ENCODE measurements at regions not wholly inside any gene's neighbourhood (a gene's known extent, or its start where the extent isn't known, plus 50 kb on each side); places are given as distances from the start of the nearest gene placed in this dataset.
"Not testable (repeated sequence)": the region's sequence is repeated elsewhere in the genome, so short reads cannot be mapped to it uniquely, and the experiment has no call there.

DNA sequence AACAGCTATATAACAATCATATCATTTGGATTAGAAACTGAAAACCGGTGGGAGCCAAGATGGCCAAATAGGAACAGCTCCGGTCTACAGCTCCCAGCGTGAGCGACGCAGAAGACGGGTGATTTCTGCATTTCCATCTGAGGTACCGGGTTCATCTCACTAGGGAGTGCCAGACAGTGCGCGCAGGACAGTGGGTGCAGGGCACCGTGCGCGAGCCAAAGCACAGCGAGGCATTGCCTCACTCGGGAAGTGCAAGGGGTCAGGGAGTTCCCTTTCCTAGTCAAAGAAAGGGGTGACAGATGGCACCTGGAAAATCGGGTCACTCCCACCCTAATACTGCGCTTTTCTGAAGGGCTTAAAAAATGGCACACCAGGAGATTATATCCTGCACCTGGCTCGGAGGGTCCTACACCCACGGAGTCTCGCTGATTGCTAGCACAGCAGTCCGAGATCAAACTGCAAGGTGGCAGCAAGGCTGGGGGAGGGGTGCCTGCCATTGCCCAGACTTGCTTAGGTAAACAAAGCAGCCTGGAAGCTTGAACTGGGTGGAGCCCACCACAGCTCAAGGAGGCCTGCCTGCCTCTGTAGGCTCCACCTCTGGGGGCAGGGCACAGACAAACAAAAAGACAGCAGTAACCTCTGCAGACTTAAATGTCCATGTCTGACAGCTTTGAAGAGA is 1041.5 kb downstream of the SLC6A15 start:
- not testable (repeated sequence) for H3K4me3 Mint-ChIP-seq; H3K36me3 Mint-ChIP-seq (ENCODE audit: insufficient read depth in 2 of 2); H3K4me1 Mint-ChIP-seq (ENCODE audit: low read depth); ATAC-seq (replicated peaks in 1 of 2); H3K9me3 Mint-ChIP-seq; H3K27me3 Mint-ChIP-seq (ENCODE audit: low read depth); DNase-seq; H3K27ac Mint-ChIP-seq

DNA sequence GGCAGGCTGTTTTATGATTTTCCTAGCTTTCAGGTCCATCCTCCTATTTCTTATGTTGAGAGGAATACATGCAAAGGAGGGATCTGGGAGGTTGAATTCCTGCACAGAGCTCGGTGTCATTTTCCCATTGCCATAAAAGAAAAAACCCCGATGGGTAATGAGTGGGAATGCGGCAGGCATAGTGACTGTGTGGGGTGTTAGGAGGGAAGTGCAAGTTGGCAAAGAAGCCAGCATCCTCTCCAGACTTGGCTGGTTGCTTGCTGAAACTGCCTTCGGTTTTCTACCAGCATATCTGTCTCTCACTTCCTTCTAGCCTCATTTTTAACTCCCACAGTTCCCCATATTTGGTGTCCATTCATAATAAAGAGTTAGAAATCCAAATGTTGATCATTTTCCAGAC is 1046.1 kb downstream of the SLC6A15 start:
- Mint-ChIP-seq H3K36me3 (ENCODE audit: insufficient read depth in 2 of 2) (no peaks in the 10 kb centered on the region), H3K27ac (no peak overlapping the region), H3K27me3 (ENCODE audit: low read depth) (no peaks in the 10 kb centered on the region), H3K4me1 (ENCODE audit: low read depth) (no peaks in the 10 kb centered on the region), H3K4me3 (no peak overlapping the region), H3K9me3 (peaks cover 0 to 1% of the 10 kb centered on the region in 2 donors)
- no peak for ATAC-seq (replicated peaks in 1 of 2)
- DNase-seq, result no peak

DNA sequence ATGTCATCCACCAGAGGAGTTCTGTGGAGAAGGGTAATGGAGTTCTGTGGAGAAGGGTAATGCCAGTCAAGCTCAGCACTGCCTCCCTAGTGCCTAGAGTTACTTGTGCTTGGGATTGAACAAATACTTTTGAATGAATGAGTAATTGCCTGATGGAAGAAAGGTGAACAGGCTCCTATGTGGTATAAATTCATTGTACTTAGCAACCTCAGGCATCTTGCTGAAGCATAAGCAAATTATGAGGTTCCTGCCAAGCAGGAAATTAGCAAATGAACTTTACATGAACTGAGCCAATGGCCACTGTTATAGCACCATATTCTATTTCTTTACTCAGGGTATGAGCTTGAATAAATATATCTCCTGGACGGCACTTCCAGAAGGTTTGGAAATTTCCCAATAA is 1047.2 kb downstream of the SLC6A15 start:
- H3K36me3 Mint-ChIP-seq (ENCODE audit: insufficient read depth in 2 of 2), result no peaks in the 10 kb centered on the region
- DNase-seq, result no peak
- H3K27ac Mint-ChIP-seq, result no peak overlapping the region
- H3K9me3 Mint-ChIP-seq, result peaks cover 0 to 1% of the 10 kb centered on the region in 2 donors
- no peak for ATAC-seq (replicated peaks in 1 of 2)
- no peaks in the 10 kb centered on the region for H3K4me1 Mint-ChIP-seq (ENCODE audit: low read depth)
- H3K27me3 Mint-ChIP-seq (ENCODE audit: low read depth), result no peaks in the 10 kb centered on the region
- no peak overlapping the region for H3K4me3 Mint-ChIP-seq

DNA sequence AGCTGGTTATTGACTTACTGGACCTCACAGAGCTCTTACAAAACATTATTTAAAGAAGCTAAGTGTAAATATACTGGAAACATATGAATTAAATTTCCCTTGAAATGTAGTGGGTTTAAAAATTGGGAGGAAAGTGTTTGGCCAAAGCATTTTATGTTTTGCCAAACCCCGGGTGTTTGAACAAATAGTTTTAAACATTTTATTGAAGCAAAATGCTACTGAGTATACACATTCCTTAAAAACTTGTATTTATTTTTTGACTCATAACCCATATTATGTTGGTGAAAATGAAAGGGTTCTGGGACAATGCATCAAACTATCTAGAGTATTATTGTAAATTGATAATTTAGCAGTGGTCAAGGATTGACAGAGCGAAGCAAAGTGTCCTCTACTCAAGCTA is 1048.5 kb downstream of the SLC6A15 start:
- Mint-ChIP-seq H3K36me3 (ENCODE audit: insufficient read depth in 2 of 2) (peaks cover 0 to 2% of the 10 kb centered on the region in 2 donors), H3K27ac (no peak overlapping the region), H3K4me3 (no peak overlapping the region), H3K9me3 (peaks cover 2 to 3% of the 10 kb centered on the region in 2 donors), H3K27me3 (ENCODE audit: low read depth) (no peaks in the 10 kb centered on the region), H3K4me1 (ENCODE audit: low read depth) (no peaks in the 10 kb centered on the region)
- ATAC-seq (replicated peaks in 1 of 2) (no peak), DNase-seq (no peak)

DNA sequence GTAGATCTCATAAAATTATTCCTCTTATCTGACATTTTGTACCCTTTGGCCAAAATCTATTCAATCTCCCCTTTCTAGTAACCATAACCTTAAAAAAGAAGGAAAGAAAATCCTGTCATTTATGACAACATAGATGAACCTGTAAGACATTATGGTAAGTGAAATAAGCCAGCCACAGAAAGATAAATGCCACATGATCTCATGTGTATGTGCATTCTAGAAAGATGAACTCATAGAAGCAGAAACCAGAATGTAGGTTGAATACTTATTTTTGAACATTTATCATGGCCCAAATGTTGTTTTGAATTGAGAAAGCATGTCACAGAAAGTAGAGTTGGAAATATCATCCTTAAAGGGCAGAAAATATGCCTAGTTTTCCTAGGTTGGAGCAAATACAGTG is 1053.6 kb downstream of the SLC6A15 start:
- H3K4me3 Mint-ChIP-seq, result no peak overlapping the region
- no peaks in the 10 kb centered on the region for H3K4me1 Mint-ChIP-seq (ENCODE audit: low read depth)
- ATAC-seq (replicated peaks in 1 of 2) (no peak), DNase-seq (no peak)
- no peaks in the 10 kb centered on the region for H3K27me3 Mint-ChIP-seq (ENCODE audit: low read depth)
- peaks cover 3 to 24% of the 10 kb centered on the region in 2 donors for H3K9me3 Mint-ChIP-seq
- no peak overlapping the region for H3K27ac Mint-ChIP-seq
- peaks cover 0 to 8% of the 10 kb centered on the region in 2 donors for H3K36me3 Mint-ChIP-seq (ENCODE audit: insufficient read depth in 2 of 2)

DNA sequence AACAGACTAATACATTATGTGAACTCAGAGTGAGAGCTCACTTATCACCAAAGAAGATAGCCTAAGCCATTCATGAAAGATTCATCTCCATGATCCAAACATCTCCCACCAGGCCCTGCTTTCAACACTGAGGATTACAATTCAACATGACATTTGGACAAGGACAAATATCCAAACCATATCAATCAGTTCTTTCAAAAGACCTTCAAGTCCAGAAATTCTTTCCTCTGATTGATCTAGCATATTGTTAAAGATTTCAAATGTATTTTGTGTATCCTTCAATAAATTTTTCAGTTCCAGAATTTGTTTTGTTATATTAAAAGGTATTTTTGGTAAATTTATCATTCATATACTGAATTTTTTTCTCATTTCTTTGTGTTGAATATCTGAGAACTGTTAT is 1055.8 kb downstream of the SLC6A15 start:
- Mint-ChIP-seq H3K36me3 (ENCODE audit: insufficient read depth in 2 of 2) (peaks cover 0 to 8% of the 10 kb centered on the region in 2 donors), H3K9me3 (peaks cover 8 to 26% of the 10 kb centered on the region in 2 donors), H3K27me3 (ENCODE audit: low read depth) (no peaks in the 10 kb centered on the region), H3K4me3 (no peak overlapping the region), H3K27ac (no peak overlapping the region), H3K4me1 (ENCODE audit: low read depth) (no peaks in the 10 kb centered on the region)
- DNase-seq, result no peak
- no peak for ATAC-seq (replicated peaks in 1 of 2)

DNA sequence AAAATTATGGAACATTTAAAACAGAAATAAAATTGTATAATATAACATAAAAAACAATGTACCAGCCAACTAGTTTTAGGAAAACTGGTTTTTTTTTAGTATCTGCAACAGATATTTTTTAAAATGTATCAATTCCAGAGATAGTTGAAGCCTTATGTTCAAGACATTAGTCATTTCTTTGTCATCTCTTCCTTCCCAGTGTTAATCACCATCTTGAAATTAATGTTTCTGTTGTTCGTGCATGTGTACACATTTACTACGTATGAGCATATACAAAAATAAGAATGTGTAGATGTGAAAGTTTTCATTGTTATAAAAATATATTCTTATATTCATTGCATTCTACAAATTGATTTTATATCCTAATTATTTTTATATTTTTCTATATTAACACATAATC is 1062.1 kb downstream of the SLC6A15 start:
- Mint-ChIP-seq H3K36me3 (ENCODE audit: insufficient read depth in 2 of 2) (peaks cover 0 to 2% of the 10 kb centered on the region in 2 donors), H3K27me3 (ENCODE audit: low read depth) (no peaks in the 10 kb centered on the region), H3K9me3 (peaks cover 6 to 7% of the 10 kb centered on the region in 2 donors), H3K27ac (no peak overlapping the region), H3K4me1 (ENCODE audit: low read depth) (no peaks in the 10 kb centered on the region), H3K4me3 (no peak overlapping the region)
- DNase-seq, result no peak
- ATAC-seq (replicated peaks in 1 of 2), result no peak

DNA sequence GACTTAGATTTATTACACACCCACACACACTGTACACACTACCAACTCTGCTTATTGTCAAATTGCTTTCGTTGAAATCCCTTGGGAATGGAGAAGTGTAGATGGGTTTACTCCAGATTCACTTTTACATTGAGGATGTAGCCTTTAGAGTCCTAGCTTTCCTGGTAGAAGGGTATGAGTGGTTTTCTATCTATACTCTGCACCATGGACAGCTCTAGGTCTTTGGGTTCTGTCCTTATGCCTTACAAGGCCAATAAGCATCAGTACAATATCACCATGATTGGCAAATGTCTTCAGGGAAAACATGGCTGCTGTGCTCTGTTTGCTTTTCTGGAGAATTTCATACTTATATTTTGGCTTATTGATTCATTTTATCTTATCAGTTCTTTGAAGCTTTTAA is 1063.9 kb downstream of the SLC6A15 start:
- Mint-ChIP-seq H3K36me3 (ENCODE audit: insufficient read depth in 2 of 2) (no peaks in the 10 kb centered on the region), H3K27ac (no peak overlapping the region), H3K4me3 (no peak overlapping the region), H3K27me3 (ENCODE audit: low read depth) (no peaks in the 10 kb centered on the region), H3K9me3 (peaks cover 2 to 6% of the 10 kb centered on the region in 2 donors), H3K4me1 (ENCODE audit: low read depth) (no peaks in the 10 kb centered on the region)
- DNase-seq (no peak), ATAC-seq (replicated peaks in 1 of 2) (no peak)

DNA sequence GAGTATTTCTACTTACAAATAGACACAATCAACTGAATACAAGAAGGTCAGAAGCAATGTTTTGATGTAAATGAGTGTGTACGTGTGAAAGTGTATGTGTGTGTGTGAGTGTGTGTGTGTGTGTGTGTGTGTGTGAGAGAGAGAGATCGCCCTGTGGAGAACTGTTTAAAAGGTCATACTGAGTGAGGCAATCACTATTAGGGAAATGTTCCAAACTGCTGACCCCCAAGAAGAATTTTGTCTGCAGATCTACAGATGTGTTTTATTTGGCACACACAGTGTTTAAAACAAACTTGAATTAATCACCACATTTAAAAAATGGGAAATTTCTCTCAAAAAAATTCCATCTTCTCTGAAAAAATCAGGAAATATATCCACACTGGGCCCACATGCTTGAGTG is 1069.1 kb downstream of the SLC6A15 start:
- H3K4me3 Mint-ChIP-seq, result no peak overlapping the region
- no peaks in the 10 kb centered on the region for H3K36me3 Mint-ChIP-seq (ENCODE audit: insufficient read depth in 2 of 2)
- H3K27ac Mint-ChIP-seq, result no peak overlapping the region
- DNase-seq (no peak), ATAC-seq (replicated peaks in 1 of 2) (no peak)
- H3K9me3 Mint-ChIP-seq, result no peaks in the 10 kb centered on the region
- H3K4me1 Mint-ChIP-seq (ENCODE audit: low read depth), result no peaks in the 10 kb centered on the region
- H3K27me3 Mint-ChIP-seq (ENCODE audit: low read depth), result no peaks in the 10 kb centered on the region

DNA sequence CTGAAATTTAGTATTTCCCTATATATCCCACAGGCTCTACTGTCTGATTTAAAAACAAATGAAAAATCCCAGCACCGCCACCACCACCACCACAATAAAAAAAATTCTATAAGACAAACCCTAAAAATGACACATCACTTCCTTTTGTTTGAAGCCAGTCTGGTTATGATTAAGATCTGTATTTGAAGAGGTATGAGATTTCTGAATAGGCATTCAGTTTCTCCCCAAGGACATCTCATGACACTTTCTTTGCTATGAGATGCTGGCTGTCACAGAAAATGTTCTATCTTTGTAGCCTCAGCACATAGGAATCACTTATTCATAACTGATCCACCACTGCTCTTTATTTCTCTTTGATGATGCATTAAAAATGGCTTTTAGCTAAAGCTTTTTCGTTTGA is 1071.0 kb downstream of the SLC6A15 start:
- Mint-ChIP-seq H3K27me3 (ENCODE audit: low read depth) (no peaks in the 10 kb centered on the region), H3K27ac (no peak overlapping the region), H3K4me3 (no peak overlapping the region), H3K36me3 (ENCODE audit: insufficient read depth in 2 of 2) (no peaks in the 10 kb centered on the region), H3K4me1 (ENCODE audit: low read depth) (no peaks in the 10 kb centered on the region), H3K9me3 (no peaks in the 10 kb centered on the region)
- ATAC-seq (replicated peaks in 1 of 2) (peak in 1 of 2 donors; percentile 67), DNase-seq (no peak)

DNA sequence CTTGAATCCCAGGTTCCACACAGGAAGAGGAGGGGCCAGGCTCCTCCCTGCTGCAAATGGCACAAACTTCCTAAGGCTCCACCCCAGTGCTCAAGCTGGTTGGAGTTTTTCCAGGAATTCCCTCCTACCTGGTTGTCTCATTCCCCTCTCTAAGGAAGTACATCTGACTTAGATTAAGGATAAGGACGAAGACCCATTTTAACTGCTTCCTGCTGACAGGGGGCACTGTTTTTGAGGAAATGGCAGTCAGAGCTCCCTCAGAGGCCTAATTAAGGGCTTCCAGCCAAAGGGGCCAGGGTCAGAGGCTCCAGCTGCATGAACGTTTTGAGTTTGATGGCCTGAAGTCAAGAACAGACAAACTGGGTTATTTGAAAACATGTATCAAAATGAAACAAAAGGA is 1084.7 kb downstream of the SLC6A15 start:
- Mint-ChIP-seq H3K27ac (no peak overlapping the region), H3K4me3 (no peak overlapping the region), H3K9me3 (no peaks in the 10 kb centered on the region)

DNA sequence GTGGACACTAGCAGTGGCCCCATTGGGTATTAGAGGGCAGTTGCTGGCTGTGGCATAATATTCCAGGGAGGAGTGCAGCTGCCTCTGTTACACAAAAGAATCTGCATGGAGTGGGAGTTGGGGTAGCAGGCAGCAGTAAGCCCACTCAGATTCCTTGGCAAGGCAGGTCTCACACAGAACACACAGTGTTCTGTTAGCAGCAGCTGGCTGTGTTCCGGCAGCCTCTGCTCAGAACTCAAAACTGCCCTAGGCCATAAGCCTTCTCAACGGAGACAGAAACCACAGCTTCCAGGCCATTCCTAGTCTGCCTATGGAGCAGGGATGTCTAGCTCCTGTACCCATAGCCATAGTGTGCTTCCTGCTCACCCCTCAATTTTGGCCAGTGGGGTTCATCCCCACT is 1085.4 kb downstream of the SLC6A15 start:
- ATAC-seq (replicated peaks in 1 of 2), result no peak
- Mint-ChIP-seq H3K27me3 (ENCODE audit: low read depth) (no peaks in the 10 kb centered on the region), H3K4me3 (no peak overlapping the region), H3K27ac (no peak overlapping the region), H3K4me1 (ENCODE audit: low read depth) (no peaks in the 10 kb centered on the region), H3K36me3 (ENCODE audit: insufficient read depth in 2 of 2) (no peaks in the 10 kb centered on the region), H3K9me3 (no peaks in the 10 kb centered on the region)
- DNase-seq, result no peak

More for the DNA sequence above, 1084.7 kb downstream of the SLC6A15 start:
- H3K36me3 Mint-ChIP-seq (ENCODE audit: insufficient read depth in 2 of 2), result no peaks in the 10 kb centered on the region
- ATAC-seq (replicated peaks in 1 of 2) (no peak), DNase-seq (no peak)
- H3K4me1 Mint-ChIP-seq (ENCODE audit: low read depth), result no peaks in the 10 kb centered on the region
- H3K27me3 Mint-ChIP-seq (ENCODE audit: low read depth), result no peaks in the 10 kb centered on the region

DNA sequence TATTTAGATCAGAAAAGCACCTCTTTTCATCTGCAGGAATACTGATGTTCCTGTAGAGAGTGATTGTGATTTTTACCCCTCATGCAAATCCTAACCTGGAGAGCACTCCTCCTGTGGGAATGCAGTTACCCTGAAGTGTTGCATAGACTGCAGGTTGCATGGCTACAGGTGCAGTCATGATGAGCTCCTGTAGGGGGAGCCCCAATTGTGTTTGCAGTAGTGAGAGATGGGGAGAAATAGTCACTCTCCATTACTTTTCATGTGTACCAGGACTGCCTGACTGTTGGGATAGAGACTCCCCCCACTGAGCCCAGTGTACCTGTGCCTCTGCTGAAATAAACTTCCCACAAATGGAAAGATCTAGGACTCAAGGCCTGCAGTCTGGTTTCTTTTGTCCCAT is 1086.5 kb downstream of the SLC6A15 start:
- Mint-ChIP-seq H3K4me1 (ENCODE audit: low read depth) (no peaks in the 10 kb centered on the region), H3K27ac (no peak overlapping the region), H3K4me3 (no peak overlapping the region), H3K27me3 (ENCODE audit: low read depth) (no peaks in the 10 kb centered on the region), H3K9me3 (no peaks in the 10 kb centered on the region), H3K36me3 (ENCODE audit: insufficient read depth in 2 of 2) (no peaks in the 10 kb centered on the region)
- ATAC-seq (replicated peaks in 1 of 2) (peak; percentile 24 to 49), DNase-seq (peak; percentile 27 to 50)

DNA sequence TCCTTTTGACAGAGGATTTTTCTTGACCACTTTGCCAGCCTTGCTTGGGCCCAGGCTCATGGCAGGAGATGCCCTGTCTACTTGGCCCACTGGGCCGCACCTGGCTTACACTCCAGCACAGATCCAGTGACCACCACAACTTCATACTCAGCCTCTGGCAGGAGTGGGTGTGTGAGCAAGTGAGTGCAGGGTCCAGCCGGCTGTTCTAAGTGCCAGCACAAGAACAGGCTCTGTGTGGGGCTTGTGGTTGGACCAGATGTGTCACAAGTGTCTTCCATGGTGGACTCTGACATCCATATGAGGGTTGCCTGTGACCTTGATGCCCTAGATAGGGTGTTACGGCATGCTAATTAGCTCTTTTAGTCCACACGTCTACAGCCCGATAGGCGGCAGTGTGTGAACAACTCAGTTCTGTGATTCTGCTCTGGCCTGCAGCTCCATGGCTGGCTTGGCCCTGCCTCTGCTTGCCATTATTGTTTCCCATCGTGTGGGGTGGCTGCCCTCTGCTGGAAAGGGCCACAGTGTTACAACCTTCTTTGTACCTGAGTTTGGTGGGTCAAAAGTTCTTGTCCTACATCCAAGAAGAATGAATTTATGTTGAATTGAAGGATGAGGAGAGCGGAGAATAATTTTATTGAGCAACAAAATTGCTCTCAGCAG is 1089.1 kb downstream of the SLC6A15 start:
- H3K27ac Mint-ChIP-seq, result no peak overlapping the region
- H3K36me3 Mint-ChIP-seq (ENCODE audit: insufficient read depth in 2 of 2), result no peaks in the 10 kb centered on the region
- H3K4me1 Mint-ChIP-seq (ENCODE audit: low read depth), result no peaks in the 10 kb centered on the region
- no peak overlapping the region for H3K4me3 Mint-ChIP-seq
- no peaks in the 10 kb centered on the region for H3K9me3 Mint-ChIP-seq
- DNase-seq (peak; percentile 2 to 54), ATAC-seq (replicated peaks in 1 of 2) (peak in 1 of 2 donors; percentile 76)
- H3K27me3 Mint-ChIP-seq (ENCODE audit: low read depth), result no peaks in the 10 kb centered on the region
